Esophagus mucosa (tissue), 1 donor: ENCODE measurements at regions not wholly inside any gene's neighbourhood (a gene's known extent, or its start where the extent isn't known, plus 50 kb on each side); places are given as distances from the start of the nearest gene placed in this dataset.

Experiments
- ATAC-seq: fragments of 200-7000 bp; cut with Tn5 transposase; one replicate; pipeline ENCODE4 v1.9.1; 2020
- donor health status: DM: yes; HTN: yes; CAD: no.

- ATAC-seq = no peak
Observed at GRCh38 chr1:30358500-30358899, 364.9 kb downstream of the MATN1 start.

DNA sequence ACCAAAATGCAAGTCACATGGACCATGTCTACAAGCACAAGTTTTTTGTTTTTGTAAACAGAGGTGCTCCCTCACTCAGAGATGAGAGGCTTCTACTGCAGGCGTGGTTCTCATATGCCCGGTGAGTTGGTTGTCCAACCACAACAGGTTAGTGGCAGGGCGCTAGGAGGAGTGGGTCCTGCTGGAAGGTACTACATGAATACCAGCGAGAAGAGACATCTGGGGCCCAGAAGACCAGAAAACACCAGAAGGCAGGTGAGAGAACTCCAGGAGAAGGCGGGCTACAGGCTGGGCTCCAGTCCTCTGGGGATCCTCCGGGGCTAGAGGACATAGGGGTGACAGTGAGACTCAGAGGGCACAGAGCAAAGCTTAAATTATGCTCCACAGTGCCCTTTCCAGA is 366.5 kb downstream of the MATN1 start:
- no peak for ATAC-seq

- no peak for ATAC-seq
Observed at GRCh38 chr1:30354410-30354809, 369.0 kb downstream of the MATN1 start.

GRCh38 chr1:30353637-30354036 is 369.7 kb downstream of the MATN1 start:
- no peak for ATAC-seq

DNA sequence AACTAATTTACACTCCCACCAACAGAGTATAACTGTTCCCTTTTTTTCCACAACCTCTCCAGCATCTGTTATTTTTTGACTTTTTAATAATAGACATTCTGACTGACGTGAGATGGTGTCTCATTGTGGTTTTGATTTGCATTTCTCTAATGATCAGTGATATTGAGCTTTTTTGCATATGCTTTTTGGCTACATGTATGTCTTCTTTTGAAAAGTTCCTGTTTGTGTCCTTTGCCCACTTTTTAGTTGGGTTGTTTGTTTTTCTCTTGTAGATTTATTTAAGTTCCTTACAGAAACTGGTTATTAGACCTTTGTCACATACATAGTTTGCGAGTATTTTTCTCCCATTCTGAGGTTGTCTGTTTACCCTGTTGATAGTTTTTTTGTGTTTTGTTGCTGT is 375.2 kb downstream of the MATN1 start:
- ATAC-seq = no peak

DNA sequence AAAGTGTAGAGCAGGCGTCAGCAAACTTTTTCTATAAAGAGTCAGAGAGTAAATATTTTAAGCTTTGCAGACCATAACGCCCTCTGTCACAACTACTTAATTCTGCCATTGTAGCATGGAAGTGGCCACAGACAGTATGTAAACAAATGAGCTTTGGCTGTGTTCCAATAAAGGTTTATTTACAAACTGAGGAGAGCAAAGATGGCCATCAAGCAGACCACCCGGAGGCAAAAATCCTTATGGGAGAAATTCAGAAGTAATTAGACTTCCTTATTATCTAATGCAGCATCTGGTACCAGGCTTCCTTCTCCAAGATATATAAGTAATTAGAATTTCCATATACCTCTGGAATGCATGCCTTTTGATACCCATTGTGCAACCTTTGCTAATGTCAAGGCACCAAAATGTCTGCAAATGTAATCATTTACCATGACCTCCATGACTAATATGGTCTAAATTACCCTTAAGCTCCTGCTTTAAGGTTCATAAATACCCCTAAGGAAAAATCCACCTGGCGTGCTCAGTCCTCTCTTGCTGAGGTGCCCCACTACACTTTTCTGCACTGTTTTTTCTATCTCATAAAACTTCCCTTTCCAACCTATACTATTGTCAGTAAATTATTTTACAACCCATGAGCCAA is 377.8 kb downstream of the MATN1 start:
- ATAC-seq = no peak

GRCh38 chr1:30343562-30343961 is 379.8 kb downstream of the MATN1 start:
- no peak for ATAC-seq

- no peak for ATAC-seq
Observed at GRCh38 chr1:30342535-30343141, 380.7 kb downstream of the MATN1 start.

GRCh38 chr1:30340934-30341333 is 382.5 kb downstream of the MATN1 start:
- no peak for ATAC-seq

- ATAC-seq = no peak
Observed at GRCh38 chr1:30339866-30340265, 383.5 kb downstream of the MATN1 start.

DNA sequence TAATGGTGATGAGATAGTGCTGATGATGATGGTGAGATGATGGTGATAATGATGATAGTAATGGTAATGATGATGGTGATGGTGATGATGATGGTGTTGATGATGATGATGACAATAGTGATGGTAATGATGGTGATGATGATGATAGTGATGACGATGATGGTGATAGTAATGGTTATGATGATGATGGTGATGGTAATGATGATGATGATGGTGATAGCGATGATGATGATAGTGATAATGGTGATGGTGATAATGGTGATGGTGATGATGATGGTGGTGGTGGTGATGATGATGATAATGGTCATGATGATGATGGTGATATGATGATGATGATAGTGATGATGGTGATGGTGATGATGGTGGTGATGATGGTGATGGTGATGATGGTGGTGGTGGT is 384.6 kb downstream of the MATN1 start:
- ATAC-seq = no peak

DNA sequence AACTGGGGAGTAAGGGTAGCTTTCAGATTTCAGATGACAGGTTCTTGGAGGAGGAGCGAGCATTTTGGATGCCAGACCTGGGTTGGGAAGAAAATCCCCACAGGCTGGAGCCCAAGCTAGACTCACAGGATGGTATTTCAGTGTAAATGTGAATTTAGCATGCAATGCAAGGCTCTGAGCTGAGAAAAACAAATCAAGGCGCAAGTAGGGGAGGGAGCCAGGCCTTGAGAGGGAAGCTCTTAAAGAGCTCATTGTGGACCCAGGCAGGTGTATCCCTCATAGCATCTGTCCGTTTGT is 386.1 kb downstream of the MATN1 start:
- ATAC-seq = no peak

- no peak for ATAC-seq
Observed at GRCh38 chr1:30336550-30337323, 386.6 kb downstream of the MATN1 start.

GRCh38 chr1:30335997-30336390 is 387.4 kb downstream of the MATN1 start:
- no peak for ATAC-seq

DNA sequence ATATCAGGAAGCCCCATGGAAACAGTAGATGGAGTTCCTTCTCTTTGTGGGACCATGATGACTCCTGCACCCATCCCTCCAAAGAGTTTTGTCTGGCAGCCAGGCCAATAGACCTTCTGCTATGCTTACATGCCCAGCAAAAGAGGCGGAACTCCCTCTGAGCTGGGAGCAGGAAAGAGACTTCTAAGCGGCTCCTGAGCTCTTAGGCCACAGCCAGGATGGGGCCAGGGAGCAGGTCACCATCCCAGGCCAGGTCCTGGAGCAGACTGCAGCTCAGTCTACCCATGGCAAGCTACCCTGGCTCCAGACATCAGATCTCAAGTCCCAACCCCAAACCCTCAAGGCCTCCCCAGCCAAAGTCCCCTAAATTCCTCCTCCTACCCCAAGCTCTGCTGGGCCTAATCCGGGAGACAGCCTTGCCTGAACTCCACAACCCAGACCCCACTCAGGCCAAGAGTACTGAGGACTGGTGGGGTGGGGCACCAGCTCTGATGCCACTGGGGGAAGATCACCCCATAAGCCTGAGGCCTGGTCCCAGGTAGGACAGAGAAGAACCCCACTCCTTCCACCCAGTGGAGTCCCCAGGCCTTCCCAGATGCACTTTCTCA is 387.9 kb downstream of the MATN1 start:
- ATAC-seq = no peak

DNA sequence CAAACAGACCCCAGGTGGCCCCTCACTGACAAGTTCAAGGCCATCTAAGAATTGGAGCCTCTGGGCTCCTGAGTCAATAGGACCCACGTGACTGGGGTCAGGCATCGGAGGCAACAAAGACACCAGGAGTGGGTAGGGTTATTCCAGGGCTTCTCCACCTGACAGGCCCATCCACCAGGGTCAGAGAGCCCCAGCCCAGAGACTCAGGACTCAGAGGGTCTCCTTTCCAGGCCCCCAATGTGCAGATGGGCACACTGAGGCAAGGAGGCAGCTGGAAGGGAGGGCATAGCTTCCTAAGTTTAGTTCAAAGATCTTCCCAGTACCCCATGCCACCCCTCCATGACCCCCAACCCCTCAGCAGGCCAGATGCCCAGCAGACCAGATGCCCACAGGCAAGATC is 388.6 kb downstream of the MATN1 start:
- no peak for ATAC-seq

GRCh38 chr1:30332116-30333094 is 391.0 kb downstream of the MATN1 start:
- no peak for ATAC-seq

GRCh38 chr1:30331415-30332065 is 391.8 kb downstream of the MATN1 start:
- peak; percentile 32 for ATAC-seq

- ATAC-seq = no peak
Observed at GRCh38 chr1:30330644-30331043, 392.7 kb downstream of the MATN1 start.

- no peak for ATAC-seq
Observed at GRCh38 chr1:30329802-30330557, 393.4 kb downstream of the MATN1 start.

- ATAC-seq = no peak
Observed at GRCh38 chr1:30329263-30329753, 394.1 kb downstream of the MATN1 start.
